ENCODE measurements at regions not wholly inside any gene's neighbourhood (a gene's known extent, or its start where the extent isn't known, plus 50 kb on each side); places are given as distances from the start of the nearest gene placed in this dataset.
"Not testable (repeated sequence)": the region's sequence is repeated elsewhere in the genome, so short reads cannot be mapped to it uniquely, and the experiment has no call there.

- no peak for DNase-seq (ENCODE audit: extremely low read depth, low read depth)
- no peak overlapping the region for H3K4me3 ChIP-seq (replicated peaks; ENCODE audit: low read depth, low read length)
- no peak for TF ChIP-seq CTCF (IDR thresholded peaks at IDR 0.05; ENCODE audit: low read depth, low read length, missing control alignments)
Measured at GRCh38 chr14:104401785-104402184, 177.8 kb upstream of the C14orf180 start.

- DNase-seq (ENCODE audit: extremely low read depth, low read depth); H3K4me3 ChIP-seq (replicated peaks; ENCODE audit: low read depth, low read length): not testable (repeated sequence)
Measured at GRCh38 chr14:104402303-104402702, 177.3 kb upstream of the C14orf180 start.

GRCh38 chr14:104403421-104404220, 175.9 kb upstream of the C14orf180 start:
- no peak for TF ChIP-seq CTCF (IDR thresholded peaks at IDR 0.05; ENCODE audit: low read depth, low read length, missing control alignments)
- DNase-seq (ENCODE audit: extremely low read depth, low read depth), result no peak
- no peak overlapping the region for H3K4me3 ChIP-seq (replicated peaks; ENCODE audit: low read depth, low read length)

- no peak for TF ChIP-seq CTCF (IDR thresholded peaks at IDR 0.05; ENCODE audit: low read depth, low read length, missing control alignments)
- no peak for DNase-seq (ENCODE audit: extremely low read depth, low read depth)
- H3K4me3 ChIP-seq (replicated peaks; ENCODE audit: low read depth, low read length), result no peak overlapping the region
Measured at GRCh38 chr14:104404922-104405321, 174.6 kb upstream of the C14orf180 start.

GRCh38 chr14:104405360-104406226, 174.0 kb upstream of the C14orf180 start:
- H3K4me3 ChIP-seq (replicated peaks; ENCODE audit: low read depth, low read length), result no peak overlapping the region
- no peak for TF ChIP-seq CTCF (IDR thresholded peaks at IDR 0.05; ENCODE audit: low read depth, low read length, missing control alignments)
- DNase-seq (ENCODE audit: extremely low read depth, low read depth), result no peak

GRCh38 chr14:104406831-104407230, 172.7 kb upstream of the C14orf180 start:
- H3K4me3 ChIP-seq (replicated peaks; ENCODE audit: low read depth, low read length), result no peak overlapping the region
- no peak for DNase-seq (ENCODE audit: extremely low read depth, low read depth)
- no peak for TF ChIP-seq CTCF (IDR thresholded peaks at IDR 0.05; ENCODE audit: low read depth, low read length, missing control alignments)

- no peak overlapping the region for H3K4me3 ChIP-seq (replicated peaks; ENCODE audit: low read depth, low read length)
- DNase-seq (ENCODE audit: extremely low read depth, low read depth), result no peak
- no peak for TF ChIP-seq CTCF (IDR thresholded peaks at IDR 0.05; ENCODE audit: low read depth, low read length, missing control alignments)
Measured at GRCh38 chr14:104416383-104416782, 163.2 kb upstream of the C14orf180 start.
